ENCODE measurements at regions not wholly inside any gene's neighbourhood (a gene's known extent, or its start where the extent isn't known, plus 50 kb on each side); places are given as distances from the start of the nearest gene placed in this dataset.

DNA sequence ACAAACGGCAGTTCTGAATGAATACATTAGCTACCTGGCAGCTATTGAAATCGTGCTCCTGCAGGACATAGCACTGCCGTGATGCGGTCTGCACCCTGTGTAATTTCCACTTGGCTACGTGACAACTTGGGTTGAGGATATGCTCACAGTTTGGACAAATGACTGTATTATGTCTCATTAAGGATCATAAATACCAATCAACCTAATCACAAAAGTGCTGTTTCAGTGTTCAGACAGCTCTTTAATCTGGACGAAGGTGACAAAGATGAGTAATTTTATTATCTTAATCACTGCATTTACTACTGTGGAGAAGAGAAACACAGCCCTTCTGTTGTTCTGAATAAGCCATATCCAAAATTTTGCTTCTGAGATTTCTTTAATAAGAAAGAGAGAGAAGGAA is 210.8 kb upstream of the PFKP start:
- DNase-seq (ENCODE audit: extremely low spot score in 2 of 2), result no peak
- Histone ChIP-seq H3K36me3 (no peaks in the 10 kb centered on the region), H3K4me3 (no peak overlapping the region), H3K9me3 (peaks cover 2% of the 10 kb centered on the region), H3K4me1 (no peaks in the 10 kb centered on the region), H3K27ac (no peak overlapping the region), H3K27me3 (no peaks in the 10 kb centered on the region)
- TF ChIP-seq, protein P1, sequence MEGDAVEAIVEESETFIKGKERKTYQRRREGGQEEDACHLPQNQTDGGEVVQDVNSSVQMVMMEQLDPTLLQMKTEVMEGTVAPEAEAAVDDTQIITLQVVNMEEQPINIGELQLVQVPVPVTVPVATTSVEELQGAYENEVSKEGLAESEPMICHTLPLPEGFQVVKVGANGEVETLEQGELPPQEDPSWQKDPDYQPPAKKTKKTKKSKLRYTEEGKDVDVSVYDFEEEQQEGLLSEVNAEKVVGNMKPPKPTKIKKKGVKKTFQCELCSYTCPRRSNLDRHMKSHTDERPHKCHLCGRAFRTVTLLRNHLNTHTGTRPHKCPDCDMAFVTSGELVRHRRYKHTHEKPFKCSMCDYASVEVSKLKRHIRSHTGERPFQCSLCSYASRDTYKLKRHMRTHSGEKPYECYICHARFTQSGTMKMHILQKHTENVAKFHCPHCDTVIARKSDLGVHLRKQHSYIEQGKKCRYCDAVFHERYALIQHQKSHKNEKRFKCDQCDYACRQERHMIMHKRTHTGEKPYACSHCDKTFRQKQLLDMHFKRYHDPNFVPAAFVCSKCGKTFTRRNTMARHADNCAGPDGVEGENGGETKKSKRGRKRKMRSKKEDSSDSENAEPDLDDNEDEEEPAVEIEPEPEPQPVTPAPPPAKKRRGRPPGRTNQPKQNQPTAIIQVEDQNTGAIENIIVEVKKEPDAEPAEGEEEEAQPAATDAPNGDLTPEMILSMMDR (IDR thresholded peaks at IDR 0.05), result no peak
- TF ChIP-seq POLR2A (IDR thresholded peaks at IDR 0.05), result no peak
- intact Hi-C loops (cut with DNase I), result no loop called here

- no peaks in the 10 kb centered on the region for H3K36me3 ChIP-seq
- no peak for DNase-seq (ENCODE audit: extremely low spot score in 2 of 2)
- H3K4me1 ChIP-seq, result no peaks in the 10 kb centered on the region
- no peaks in the 10 kb centered on the region for H3K27me3 ChIP-seq
- H3K27ac ChIP-seq, result no peak overlapping the region
- intact Hi-C loops (cut with DNase I), result no loop called here
- H3K4me3 ChIP-seq, result no peak overlapping the region
- no peak for TF ChIP-seq POLR2AphosphoS5 (IDR thresholded peaks at IDR 0.05; ENCODE audit: insufficient read depth in 1 of 2, low read depth in 1 of 2)
- no peak for TF ChIP-seq POLR2A (IDR thresholded peaks at IDR 0.05)
- TF ChIP-seq, protein P1 (IDR thresholded peaks at IDR 0.05), result no peak
- H3K9me3 ChIP-seq, result no peaks in the 10 kb centered on the region
Measured at GRCh38 chr10:2852574-2853323, 214.6 kb upstream of the PFKP start.

GRCh38 chr10:2851566-2851965 is 215.8 kb upstream of the PFKP start:
- Histone ChIP-seq H3K4me1 (no peaks in the 10 kb centered on the region), H3K4me3 (no peak overlapping the region), H3K27ac (no peak overlapping the region), H3K36me3 (no peaks in the 10 kb centered on the region), H3K9me3 (no peaks in the 10 kb centered on the region), H3K27me3 (no peaks in the 10 kb centered on the region)
- no peak for DNase-seq (ENCODE audit: extremely low spot score in 2 of 2)
- TF ChIP-seq, protein P1 (IDR thresholded peaks at IDR 0.05), result no peak
- TF ChIP-seq POLR2A (IDR thresholded peaks at IDR 0.05), result no peak
- no peak for TF ChIP-seq POLR2AphosphoS5 (IDR thresholded peaks at IDR 0.05; ENCODE audit: insufficient read depth in 1 of 2, low read depth in 1 of 2)
- intact Hi-C loops (cut with DNase I), result no loop called here

DNA sequence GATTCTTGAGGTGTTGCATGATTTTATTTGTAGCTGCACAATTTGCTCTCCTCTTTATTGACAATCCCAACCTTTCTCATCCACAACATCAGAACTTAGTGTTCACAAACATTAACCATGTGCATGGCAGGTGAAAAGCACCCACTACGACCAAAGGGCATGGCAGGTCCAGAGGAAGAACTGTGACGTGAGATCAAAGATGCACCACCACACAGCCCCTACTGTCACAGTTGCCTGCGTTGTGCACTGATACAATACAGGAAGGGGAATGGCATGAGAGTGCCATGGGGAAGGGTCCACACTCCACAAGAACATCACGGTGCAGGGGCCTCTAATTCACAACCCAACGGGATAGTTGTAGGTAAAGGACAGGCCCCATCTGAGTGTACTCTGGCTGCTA is 217.1 kb upstream of the PFKP start:
- H3K4me3 ChIP-seq, result no peak overlapping the region
- no peak for DNase-seq (ENCODE audit: extremely low spot score in 2 of 2)
- H3K36me3 ChIP-seq, result no peaks in the 10 kb centered on the region
- intact Hi-C loops (cut with DNase I), result no loop called here
- H3K9me3 ChIP-seq, result no peaks in the 10 kb centered on the region
- no peak overlapping the region for H3K27ac ChIP-seq
- no peak for TF ChIP-seq POLR2AphosphoS5 (IDR thresholded peaks at IDR 0.05; ENCODE audit: insufficient read depth in 1 of 2, low read depth in 1 of 2)
- TF ChIP-seq POLR2A (IDR thresholded peaks at IDR 0.05), result no peak
- TF ChIP-seq, protein P1 (IDR thresholded peaks at IDR 0.05), result no peak
- no peaks in the 10 kb centered on the region for H3K27me3 ChIP-seq
- H3K4me1 ChIP-seq, result no peaks in the 10 kb centered on the region

DNA sequence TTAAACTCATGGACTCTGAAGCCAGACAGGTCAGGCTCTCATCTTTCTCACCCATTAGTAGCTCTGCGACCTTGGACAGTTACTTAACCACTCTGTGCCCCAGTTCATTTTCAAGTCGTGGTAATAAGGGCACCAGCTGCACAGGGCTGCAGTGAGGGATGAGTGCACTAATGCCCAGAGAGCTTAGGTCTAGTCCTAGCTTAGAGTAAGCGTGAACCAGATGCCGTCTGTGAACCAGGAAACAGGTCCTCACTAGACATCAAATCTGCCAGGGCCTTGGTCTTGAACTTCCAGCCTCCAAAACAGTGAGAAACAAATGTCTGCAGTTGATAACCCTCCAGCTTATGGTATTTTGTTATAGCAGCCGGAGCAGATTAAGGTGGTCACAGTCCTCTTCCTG is 222.4 kb upstream of the PFKP start:
- no peak overlapping the region for H3K4me3 ChIP-seq
- TF ChIP-seq POLR2A (IDR thresholded peaks at IDR 0.05) (no peak), POLR2AphosphoS5 (IDR thresholded peaks at IDR 0.05; ENCODE audit: insufficient read depth in 1 of 2, low read depth in 1 of 2) (no peak)
- TF ChIP-seq, protein P1 (IDR thresholded peaks at IDR 0.05), result no peak
- no peak overlapping the region for H3K27ac ChIP-seq
- intact Hi-C loops (cut with DNase I), result no loop called here
- H3K27me3 ChIP-seq, result no peaks in the 10 kb centered on the region
- no peaks in the 10 kb centered on the region for H3K36me3 ChIP-seq
- H3K4me1 ChIP-seq, result no peaks in the 10 kb centered on the region
- no peaks in the 10 kb centered on the region for H3K9me3 ChIP-seq
- DNase-seq (ENCODE audit: extremely low spot score in 2 of 2), result no peak
